Ovary (tissue), 7 donors: ENCODE measurements at regions not wholly inside any gene's neighbourhood (a gene's known extent, or its start where the extent isn't known, plus 50 kb on each side); places are given as distances from the start of the nearest gene placed in this dataset.

Experiments
- DNase-seq, 5 donors: peaks; one replicate each; pipeline ENCODE4 v3.0.0-alpha.2; 2019 to 2020
- H3K27ac ChIP-seq, 2 donors: fragments of 200-600 bp; one replicate each; pipeline versions ENCODE4 v1.5.1 to v1.8.0; 2019 to 2022
- H3K27me3 ChIP-seq: fragments of 200-600 bp; one replicate; pipeline ENCODE4 v1.8.0; 2022
- H3K36me3 ChIP-seq: fragments of 200-600 bp; sonication (generic); one replicate; pipeline ENCODE4 v1.5.1; 2019
- H3K4me1 ChIP-seq: one replicate; pipeline ENCODE4 v1.8.1; 2013; ENCODE audit warnings: mild to moderate bottlenecking, moderate library complexity; ENCODE audit not compliant: insufficient read depth
- H3K4me3 ChIP-seq: fragments of 200-600 bp; sonication (generic); one replicate; pipeline ENCODE4 v1.5.1; 2017
- H3K9me3 ChIP-seq, 2 donors: fragments of 200-600 bp in 1 of 2; sonication (generic) in 1 of 2; one replicate each; pipeline versions ENCODE4 v1.5.1 to v1.8.1; 2013 to 2019; ENCODE audit warnings: mild to moderate bottlenecking in 1 of 2, moderate library complexity in 1 of 2
- CTCF ChIP-seq, 3 donors: fragments of 450-650 bp in 2 of 3; fragments of 200-600 bp in 1 of 3; IDR thresholded peaks; one replicate each; pipeline versions ENCODE4 v1.5.1 to v1.8.0; 2016 to 2022; ENCODE audit warnings: antibody characterized with exemption in 3 of 3, mild to moderate bottlenecking in 1 of 3
- EP300 ChIP-seq: sonication (generic); formaldehyde crosslinking; IDR thresholded peaks from one replicate; pipeline ENCODE4 v1.6.1; 2017; ENCODE audit warnings: antibody characterized with exemption
- POLR2A ChIP-seq: fragments of 450-650 bp; IDR thresholded peaks from one replicate; pipeline ENCODE4 v1.6.1; 2017; ENCODE audit warnings: antibody characterized with exemption, mild to moderate bottlenecking, moderate library complexity
- WGBS, 3 donors: extraction: QIAGEN DNeasy Blood & Tissue Kit in 1 of 3; methylation state at CpG; one replicate each; pipeline versions ENCODE4 v1.1.5 to v1.1.7; 2013 to 2017; 5-methylcytosine and 5-hydroxymethylcytosine counted together
- intact Hi-C, 4 donors: fragments of 100-400 bp; cut with DNase I; formaldehyde crosslinking; loops; one replicate each; pipeline versions ENCODE4 v1.11.0 to v1.15.1; 2022 to 2023
- donor health status: DM: no; HTN: no; CAD: no; lungs with moderate emphysema.
- donor health status: DM: no; HTN: no; CAD: no.
- donor health status: Bipolar disorder and iron deficiency.
- donor health status: DM: no; HTN: no; CAD: no.
- donor health status: DM: yes; HTN: yes; CAD: no.

GRCh38 chr1:201653883-201654282 lies 115.0 kb downstream of the NAV1 start:
- Histone ChIP-seq H3K27me3 (no peaks in the 10 kb centered on the region), H3K36me3 (no peaks in the 10 kb centered on the region), H3K27ac (no peak overlapping the region), H3K4me1 (peaks cover 10% of the 10 kb centered on the region), H3K4me3 (no peak overlapping the region), H3K9me3 (no peaks in the 10 kb centered on the region)
- intact Hi-C loops, result loop anchor here in 1 of 4 donors (5.0 kb wide), 1 partner anchor 92 kb away; no protein-coding TSS in a partner anchor
- no peak for DNase-seq
- TF ChIP-seq CTCF (IDR thresholded peaks at IDR 0.05), result no peak
- no peak for TF ChIP-seq EP300
- no peak for TF ChIP-seq POLR2A
- 75 to 89% (median 86%) methylated on average over 2 of the region's 2 CpGs for WGBS, 3 donors

- DNase-seq, result peak in 1 of 5 donors; percentile 39
- intact Hi-C loops, result no loop called here
- Histone ChIP-seq H3K27ac (no peak overlapping the region), H3K4me1 (peaks cover 2% of the 10 kb centered on the region), H3K36me3 (no peaks in the 10 kb centered on the region), H3K9me3 (no peaks in the 10 kb centered on the region), H3K27me3 (no peaks in the 10 kb centered on the region), H3K4me3 (no peak overlapping the region)
- TF ChIP-seq POLR2A, result no peak
- no peak for TF ChIP-seq CTCF (IDR thresholded peaks at IDR 0.05)
- TF ChIP-seq EP300, result no peak
- 50 to 62% (median 56%) methylated on average over 6 of the region's 6 CpGs for WGBS, 3 donors
These were observed 116.3 kb downstream of the NAV1 start for GRCh38 chr1:201655243-201655642.

- H3K4me3 ChIP-seq, result no peak overlapping the region
- TF ChIP-seq EP300 (no peak), POLR2A (no peak), CTCF (IDR thresholded peaks at IDR 0.05) (no peak)
- DNase-seq, result no peak
- 79 to 87% (median 82%) methylated on average over 4 of the region's 4 CpGs for WGBS, 3 donors
- intact Hi-C loops, result no loop called here
- H3K27me3 ChIP-seq, result no peaks in the 10 kb centered on the region
- H3K4me1 ChIP-seq, result peaks cover 2% of the 10 kb centered on the region
- no peaks in the 10 kb centered on the region for H3K36me3 ChIP-seq
- H3K27ac ChIP-seq, result no peak overlapping the region
- no peaks in the 10 kb centered on the region for H3K9me3 ChIP-seq
These were observed 117.0 kb downstream of the NAV1 start for GRCh38 chr1:201655910-201656309.

- 61 to 69% (median 65%) methylated on average over 8 of the region's 8 CpGs for WGBS, 3 donors
- peak in 2 of 5 donors; percentile 37 to 70 for DNase-seq
- intact Hi-C loops, result no loop called here
- no peaks in the 10 kb centered on the region for H3K9me3 ChIP-seq
- H3K36me3 ChIP-seq, result no peaks in the 10 kb centered on the region
- no peak overlapping the region for H3K4me3 ChIP-seq
- TF ChIP-seq CTCF (IDR thresholded peaks at IDR 0.05), result no peak
- TF ChIP-seq EP300, result no peak
- no peak for TF ChIP-seq POLR2A
- H3K27me3 ChIP-seq, result no peaks in the 10 kb centered on the region
- H3K4me1 ChIP-seq, result peaks cover 2% of the 10 kb centered on the region
- no peak overlapping the region for H3K27ac ChIP-seq
These were observed 117.5 kb downstream of the NAV1 start for GRCh38 chr1:201656311-201657032.
